ENCODE measurements at regions not wholly inside any gene's neighbourhood (a gene's known extent, or its start where the extent isn't known, plus 50 kb on each side); places are given as distances from the start of the nearest gene placed in this dataset.

- intact Hi-C loops (cut with DNase I) = no loop called here
- H3K27ac ChIP-seq = no peak overlapping the region
Observed at GRCh38 chr3:55247666-55248065, 239.4 kb downstream of the WNT5A start.

GRCh38 chr3:55246033-55246432 is 241.1 kb downstream of the WNT5A start:
- Histone ChIP-seq H3K27me3 (no peaks in the 10 kb centered on the region), H3K27ac (no peak overlapping the region), H3K9me3 (no peaks in the 10 kb centered on the region), H3K4me3 (no peak overlapping the region), H3K4me1 (no peaks in the 10 kb centered on the region), H3K36me3 (no peaks in the 10 kb centered on the region)
- intact Hi-C loops (cut with DNase I) = no loop called here
- TF ChIP-seq CTCF (IDR thresholded peaks at IDR 0.05) = no peak
- ATAC-seq (no peak), DNase-seq (peak in 1 of 4 donors; percentile 7)

More at GRCh38 chr3:55247666-55248065, 239.4 kb downstream of the WNT5A start:
- H3K9me3 ChIP-seq = no peaks in the 10 kb centered on the region
- TF ChIP-seq CTCF (IDR thresholded peaks at IDR 0.05) = no peak
- no peak for ATAC-seq
- no peak overlapping the region for H3K4me3 ChIP-seq
- no peaks in the 10 kb centered on the region for H3K27me3 ChIP-seq
- no peaks in the 10 kb centered on the region for H3K4me1 ChIP-seq
- H3K36me3 ChIP-seq = no peaks in the 10 kb centered on the region
- DNase-seq = no peak

DNA sequence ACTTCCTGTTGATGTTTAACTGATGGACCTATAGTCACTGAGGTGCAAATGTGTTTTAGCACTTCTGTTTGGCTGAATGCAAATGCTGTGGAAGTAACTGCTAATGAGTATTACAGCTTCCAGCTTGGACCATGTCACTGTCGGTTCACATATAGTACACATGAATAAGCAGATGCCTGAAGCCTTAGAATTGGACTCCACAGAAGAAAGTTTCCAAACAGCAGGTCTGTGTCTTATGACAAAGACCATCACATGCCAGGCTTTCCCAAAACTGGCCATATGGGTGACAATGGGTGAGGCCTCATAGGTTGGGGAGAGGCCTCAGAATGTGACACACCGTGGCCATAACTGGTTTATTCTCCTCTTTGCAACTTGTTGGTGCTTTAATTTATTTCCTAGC is 241.8 kb downstream of the WNT5A start:
- no peak overlapping the region for H3K4me3 ChIP-seq
- DNase-seq = no peak

DNA sequence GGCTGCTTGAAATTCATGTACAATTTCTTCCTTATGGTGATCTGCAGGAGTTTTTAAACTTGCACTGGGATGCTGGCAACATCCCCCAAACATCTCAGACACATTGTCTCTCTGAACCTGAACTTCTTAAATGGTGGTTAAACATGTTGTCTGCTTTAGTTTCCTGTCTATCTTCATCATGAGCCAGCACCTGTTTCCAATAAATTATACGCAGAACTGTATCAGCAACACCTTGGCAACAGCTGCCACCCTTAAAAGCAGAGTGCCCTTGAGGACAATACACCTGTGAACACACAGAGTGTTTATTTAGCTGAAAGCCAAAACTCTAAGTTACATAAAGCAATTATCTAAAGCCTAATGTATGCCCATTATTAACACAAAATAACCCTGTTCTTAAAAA is 242.9 kb downstream of the WNT5A start:
- no peak for TF ChIP-seq CTCF (IDR thresholded peaks at IDR 0.05)
- DNase-seq (peak in 1 of 4 donors; percentile 27), ATAC-seq (peak; percentile 76)
- Histone ChIP-seq H3K9me3 (no peaks in the 10 kb centered on the region), H3K36me3 (no peaks in the 10 kb centered on the region), H3K27me3 (no peaks in the 10 kb centered on the region), H3K4me1 (no peaks in the 10 kb centered on the region), H3K4me3 (no peak overlapping the region), H3K27ac (no peak overlapping the region)
- intact Hi-C loops (cut with DNase I) = no loop called here

More for the DNA sequence above, 241.8 kb downstream of the WNT5A start:
- intact Hi-C loops (cut with DNase I) = no loop called here
- no peaks in the 10 kb centered on the region for H3K4me1 ChIP-seq
- H3K9me3 ChIP-seq = no peaks in the 10 kb centered on the region
- no peak for ATAC-seq
- H3K27me3 ChIP-seq = no peaks in the 10 kb centered on the region
- no peaks in the 10 kb centered on the region for H3K36me3 ChIP-seq
- no peak for TF ChIP-seq CTCF (IDR thresholded peaks at IDR 0.05)
- H3K27ac ChIP-seq = no peak overlapping the region

GRCh38 chr3:55243678-55244077 is 243.4 kb downstream of the WNT5A start:
- intact Hi-C loops (cut with DNase I) = no loop called here
- no peak for ATAC-seq
- TF ChIP-seq CTCF (IDR thresholded peaks at IDR 0.05) = no peak
- Histone ChIP-seq H3K9me3 (no peaks in the 10 kb centered on the region), H3K4me3 (no peak overlapping the region), H3K27me3 (no peaks in the 10 kb centered on the region), H3K27ac (no peak overlapping the region), H3K36me3 (no peaks in the 10 kb centered on the region), H3K4me1 (no peaks in the 10 kb centered on the region)
- no peak for DNase-seq
